Loucy (cell line): ENCODE measurements at regions not wholly inside any gene's neighbourhood (a gene's known extent, or its start where the extent isn't known, plus 50 kb on each side); places are given as distances from the start of the nearest gene placed in this dataset.

Experiments
- H2AFZ ChIP-seq: fragments of 200-600 bp; sonication (generic); 2 replicates; pipeline ENCODE4 v1.6.0; 2016; ENCODE audit warnings: antibody characterized with exemption, mild to moderate bottlenecking, low read length, moderate library complexity
- H3F3A ChIP-seq: fragments of 200-600 bp; 2 replicates; pipeline ENCODE4 v1.6.0; 2016; ENCODE audit warnings: antibody characterized with exemption, low read depth, mild to moderate bottlenecking
- H3K27me3 ChIP-seq: fragments of 200-600 bp; sonication (generic); 2 replicates; pipeline ENCODE4 v1.6.1; 2014; ENCODE audit warnings: low read length, mild to moderate bottlenecking; ENCODE audit not compliant: insufficient read depth, poor library complexity, severe bottlenecking
- H3K36me3 ChIP-seq: fragments of 200-600 bp; sonication (generic); 2 replicates; pipeline ENCODE4 v1.6.1; 2016; ENCODE audit warnings: low read length; ENCODE audit not compliant: insufficient read depth
- H3K4me1 ChIP-seq: fragments of 200-600 bp; sonication (generic); 2 replicates; pipeline ENCODE4 v1.5.1; 2014; ENCODE audit warnings: low read length, mild to moderate bottlenecking; ENCODE audit not compliant: insufficient read depth, poor library complexity, severe bottlenecking
- H3K4me2 ChIP-seq: fragments of 200-600 bp; sonication (generic); 2 replicates; pipeline ENCODE4 v1.6.0; 2014; ENCODE audit warnings: antibody characterized with exemption, low read length, low read depth, mild to moderate bottlenecking; ENCODE audit not compliant: poor library complexity, severe bottlenecking
- H3K4me3 ChIP-seq: fragments of 200-600 bp; sonication (generic); 2 replicates; pipeline ENCODE4 v1.5.1; 2014; ENCODE audit warnings: low read length, mild to moderate bottlenecking, mixed read lengths; ENCODE audit not compliant: poor library complexity, severe bottlenecking
- H3K79me2 ChIP-seq: fragments of 200-600 bp; sonication (generic); 2 replicates; pipeline ENCODE4 v1.6.1; 2014; ENCODE audit warnings: low read length; ENCODE audit not compliant: insufficient read depth
- H3K9ac ChIP-seq: fragments of 200-600 bp; sonication (generic); 2 replicates; pipeline ENCODE4 v1.6.0; 2014; ENCODE audit warnings: mild to moderate bottlenecking, low read depth, low read length, moderate library complexity; ENCODE audit not compliant: poor library complexity, severe bottlenecking
- H3K9me2 ChIP-seq: fragments of 200-600 bp; sonication (generic); replicated peaks from 2 replicates; pipeline ENCODE4 v1.6.1; 2016; ENCODE audit warnings: low read depth, low read length, mixed read lengths
- H3K9me3 ChIP-seq: fragments of 200-600 bp; sonication (generic); 2 replicates; pipeline ENCODE4 v1.6.1; 2014; ENCODE audit warnings: mild to moderate bottlenecking, antibody characterized with exemption, low read length, low read depth; ENCODE audit not compliant: insufficient read depth
- H4K20me1 ChIP-seq: fragments of 200-600 bp; sonication (generic); 2 replicates; pipeline ENCODE4 v1.6.0; 2014; ENCODE audit warnings: antibody characterized with exemption, low read length, mild to moderate bottlenecking; ENCODE audit not compliant: insufficient read depth, poor library complexity, severe bottlenecking
- CTCF ChIP-seq: fragments of 200-600 bp; sonication (generic); conservative IDR thresholded peaks from 2 replicates; pipeline ENCODE4 v1.5.1; 2014; ENCODE audit warnings: mild to moderate bottlenecking, antibody characterized with exemption, low read length
- EZH2phosphoT487 ChIP-seq: fragments of 200-600 bp; IDR thresholded peaks from 2 replicates; pipeline ENCODE4 v1.6.1; 2018; ENCODE audit warnings: antibody characterized with exemption, mild to moderate bottlenecking, moderate library complexity, borderline replicate concordance

GRCh38 chr3:147713234-147714133, 304.3 kb downstream of the ZIC1 start:
- no peaks in the 10 kb centered on the region for H3K79me2 ChIP-seq
- H3K9ac ChIP-seq, result no peak overlapping the region
- H3K9me2 ChIP-seq, result no peaks in the 10 kb centered on the region
- peaks cover 18% of the 10 kb centered on the region for H3K4me1 ChIP-seq
- no peaks in the 10 kb centered on the region for H4K20me1 ChIP-seq
- no peaks in the 10 kb centered on the region for H3K9me3 ChIP-seq
- no peak overlapping the region for H3K4me2 ChIP-seq
- no peak for TF ChIP-seq EZH2phosphoT487
- no peak for TF ChIP-seq CTCF
- H3F3A ChIP-seq, result no peaks in the 10 kb centered on the region
- H3K4me3 ChIP-seq, result no peak overlapping the region
- no peaks in the 10 kb centered on the region for H3K36me3 ChIP-seq
- H2AFZ ChIP-seq, result peak overlapping the region; percentile 53
- H3K27me3 ChIP-seq, result no peaks in the 10 kb centered on the region

- no peak overlapping the region for H3K9ac ChIP-seq
- no peaks in the 10 kb centered on the region for H3K36me3 ChIP-seq
- H3K4me3 ChIP-seq, result no peak overlapping the region
- TF ChIP-seq EZH2phosphoT487, result no peak
- no peak for TF ChIP-seq CTCF
- H3K4me2 ChIP-seq, result no peak overlapping the region
- peaks cover 40% of the 10 kb centered on the region for H3K4me1 ChIP-seq
- no peaks in the 10 kb centered on the region for H4K20me1 ChIP-seq
- no peaks in the 10 kb centered on the region for H3K9me3 ChIP-seq
- no peaks in the 10 kb centered on the region for H3K79me2 ChIP-seq
- H3K9me2 ChIP-seq, result no peaks in the 10 kb centered on the region
- H3K27me3 ChIP-seq, result no peaks in the 10 kb centered on the region
- H2AFZ ChIP-seq, result no peak overlapping the region
- H3F3A ChIP-seq, result peaks cover 22% of the 10 kb centered on the region
Observed at GRCh38 chr3:147729641-147730040, 320.5 kb downstream of the ZIC1 start.

- H3K9me3 ChIP-seq, result no peaks in the 10 kb centered on the region
- TF ChIP-seq EZH2phosphoT487 (no peak), CTCF (no peak)
- no peaks in the 10 kb centered on the region for H3K27me3 ChIP-seq
- H4K20me1 ChIP-seq, result no peaks in the 10 kb centered on the region
- no peak overlapping the region for H3K4me3 ChIP-seq
- H3K4me2 ChIP-seq, result no peak overlapping the region
- H3K9me2 ChIP-seq, result no peaks in the 10 kb centered on the region
- peaks cover 22% of the 10 kb centered on the region for H3F3A ChIP-seq
- H3K4me1 ChIP-seq, result peaks cover 47% of the 10 kb centered on the region
- H3K36me3 ChIP-seq, result no peaks in the 10 kb centered on the region
- H3K79me2 ChIP-seq, result no peaks in the 10 kb centered on the region
- 0 out of 2 replicates have a peak overlapping the region, but pooled peaks have one; percentile 32 for H2AFZ ChIP-seq
- no peak overlapping the region for H3K9ac ChIP-seq
Observed at GRCh38 chr3:147730284-147730683, 321.1 kb downstream of the ZIC1 start.
